Uterus (tissue), 2 donors: ENCODE measurements at regions not wholly inside any gene's neighbourhood (a gene's known extent, or its start where the extent isn't known, plus 50 kb on each side); places are given as distances from the start of the nearest gene placed in this dataset.

Experiments used
- POLR2A ChIP-seq, 2 donors: fragments of 450-650 bp; IDR thresholded peaks; one replicate each; pipeline ENCODE4 v1.6.1; 2016; ENCODE audit warnings: antibody characterized with exemption in 2 of 2, mild to moderate bottlenecking in 1 of 2, moderate library complexity in 1 of 2
- TF ChIP-seq, protein P1 (sequence below), 4 experiments: fragments of 200-600 bp in 2 of 4; fragments of 450-650 bp in 2 of 4; sonication (generic) in 2 of 4; IDR thresholded peaks; one replicate each; pipeline ENCODE4 v1.5.1; 2016 to 2019; ENCODE audit warnings: antibody characterized with exemption in 4 of 4, mild to moderate bottlenecking in 2 of 4, moderate library complexity in 1 of 4

DNA sequence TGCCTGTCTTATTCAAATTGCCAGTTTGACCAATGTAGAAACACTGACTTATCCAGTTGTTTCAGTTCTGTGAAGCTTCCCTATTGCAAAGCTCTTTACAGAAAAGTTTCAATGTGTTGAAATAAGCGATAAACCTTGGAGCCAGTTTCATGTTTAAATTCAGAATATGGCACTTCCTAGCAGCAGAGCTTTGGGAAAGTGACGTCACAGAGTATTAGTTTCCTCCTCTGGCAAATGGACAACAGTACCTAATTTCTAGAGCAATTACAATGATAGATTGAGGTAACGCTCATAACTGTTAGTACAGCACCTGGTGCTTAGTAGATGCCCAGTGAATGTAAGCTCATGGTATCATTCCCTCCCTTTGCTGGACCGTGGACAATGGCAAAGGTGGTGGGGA, 527.5 kb upstream of the DAB1 start:
- TF ChIP-seq, protein P1, sequence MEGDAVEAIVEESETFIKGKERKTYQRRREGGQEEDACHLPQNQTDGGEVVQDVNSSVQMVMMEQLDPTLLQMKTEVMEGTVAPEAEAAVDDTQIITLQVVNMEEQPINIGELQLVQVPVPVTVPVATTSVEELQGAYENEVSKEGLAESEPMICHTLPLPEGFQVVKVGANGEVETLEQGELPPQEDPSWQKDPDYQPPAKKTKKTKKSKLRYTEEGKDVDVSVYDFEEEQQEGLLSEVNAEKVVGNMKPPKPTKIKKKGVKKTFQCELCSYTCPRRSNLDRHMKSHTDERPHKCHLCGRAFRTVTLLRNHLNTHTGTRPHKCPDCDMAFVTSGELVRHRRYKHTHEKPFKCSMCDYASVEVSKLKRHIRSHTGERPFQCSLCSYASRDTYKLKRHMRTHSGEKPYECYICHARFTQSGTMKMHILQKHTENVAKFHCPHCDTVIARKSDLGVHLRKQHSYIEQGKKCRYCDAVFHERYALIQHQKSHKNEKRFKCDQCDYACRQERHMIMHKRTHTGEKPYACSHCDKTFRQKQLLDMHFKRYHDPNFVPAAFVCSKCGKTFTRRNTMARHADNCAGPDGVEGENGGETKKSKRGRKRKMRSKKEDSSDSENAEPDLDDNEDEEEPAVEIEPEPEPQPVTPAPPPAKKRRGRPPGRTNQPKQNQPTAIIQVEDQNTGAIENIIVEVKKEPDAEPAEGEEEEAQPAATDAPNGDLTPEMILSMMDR (IDR thresholded peaks at IDR 0.05), result no peak
- no peak for TF ChIP-seq POLR2A (IDR thresholded peaks at IDR 0.05)
